ENCODE measurements at regions not wholly inside any gene's neighbourhood (a gene's known extent, or its start where the extent isn't known, plus 50 kb on each side); places are given as distances from the start of the nearest gene placed in this dataset.

DNA sequence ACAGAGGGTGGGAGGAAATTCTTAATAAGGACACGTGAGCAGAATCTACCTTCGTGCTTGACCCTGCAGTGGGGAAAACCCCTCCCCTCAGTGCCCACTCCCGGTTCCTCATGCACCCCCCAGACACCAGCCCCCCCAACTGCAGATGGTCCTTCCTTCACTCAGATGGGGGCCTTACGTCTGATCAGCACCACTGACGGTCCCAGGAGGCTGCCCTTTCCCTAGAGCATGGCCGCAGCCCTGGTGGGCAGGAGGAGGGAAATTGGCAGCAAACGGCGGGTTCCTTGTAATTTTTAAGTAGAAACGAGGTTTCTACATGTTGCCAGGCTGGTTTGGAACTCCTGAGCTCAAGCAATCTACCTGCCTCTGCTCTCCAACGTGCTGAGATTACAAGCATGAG lies 477.7 kb downstream of the TBC1D22A start:
- Histone ChIP-seq H3K9ac (ENCODE audit: low read depth, low read length, poor library complexity, severe bottlenecking) (no peak overlapping the region), H2AFZ (ENCODE audit: low read length) (no peak overlapping the region), H3K9me3 (ENCODE audit: insufficient read depth, low read depth, low read length) (peaks cover 7% of the 10 kb centered on the region; the same call in 1 of the 2 replicates), H3K9me2 (replicated peaks; ENCODE audit: low read depth, low read length) (no peaks in the 10 kb centered on the region), H4K20me1 (ENCODE audit: insufficient read depth, low read length, poor library complexity, severe bottlenecking) (no peaks in the 10 kb centered on the region), H3K27me3 (ENCODE audit: insufficient read depth, low read length, poor library complexity, severe bottlenecking) (no peaks in the 10 kb centered on the region), H3K4me3 (ENCODE audit: low read length, poor library complexity, severe bottlenecking) (no peak overlapping the region), H3F3A (ENCODE audit: low read depth) (no peaks in the 10 kb centered on the region), H3K79me2 (ENCODE audit: insufficient read depth, low read length) (no peaks in the 10 kb centered on the region), H3K4me1 (ENCODE audit: insufficient read depth, low read length, poor library complexity, severe bottlenecking) (no peaks in the 10 kb centered on the region), H3K36me3 (ENCODE audit: insufficient read depth, low read length) (no peaks in the 10 kb centered on the region), H3K4me2 (ENCODE audit: low read depth, low read length, poor library complexity, severe bottlenecking) (no peak overlapping the region)
- TF ChIP-seq, protein P1, sequence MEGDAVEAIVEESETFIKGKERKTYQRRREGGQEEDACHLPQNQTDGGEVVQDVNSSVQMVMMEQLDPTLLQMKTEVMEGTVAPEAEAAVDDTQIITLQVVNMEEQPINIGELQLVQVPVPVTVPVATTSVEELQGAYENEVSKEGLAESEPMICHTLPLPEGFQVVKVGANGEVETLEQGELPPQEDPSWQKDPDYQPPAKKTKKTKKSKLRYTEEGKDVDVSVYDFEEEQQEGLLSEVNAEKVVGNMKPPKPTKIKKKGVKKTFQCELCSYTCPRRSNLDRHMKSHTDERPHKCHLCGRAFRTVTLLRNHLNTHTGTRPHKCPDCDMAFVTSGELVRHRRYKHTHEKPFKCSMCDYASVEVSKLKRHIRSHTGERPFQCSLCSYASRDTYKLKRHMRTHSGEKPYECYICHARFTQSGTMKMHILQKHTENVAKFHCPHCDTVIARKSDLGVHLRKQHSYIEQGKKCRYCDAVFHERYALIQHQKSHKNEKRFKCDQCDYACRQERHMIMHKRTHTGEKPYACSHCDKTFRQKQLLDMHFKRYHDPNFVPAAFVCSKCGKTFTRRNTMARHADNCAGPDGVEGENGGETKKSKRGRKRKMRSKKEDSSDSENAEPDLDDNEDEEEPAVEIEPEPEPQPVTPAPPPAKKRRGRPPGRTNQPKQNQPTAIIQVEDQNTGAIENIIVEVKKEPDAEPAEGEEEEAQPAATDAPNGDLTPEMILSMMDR (conservative IDR thresholded peaks at IDR 0.05; ENCODE audit: low read length): no peak
- TF ChIP-seq EZH2phosphoT487 (IDR thresholded peaks at IDR 0.05; ENCODE audit: borderline replicate concordance): no peak

DNA sequence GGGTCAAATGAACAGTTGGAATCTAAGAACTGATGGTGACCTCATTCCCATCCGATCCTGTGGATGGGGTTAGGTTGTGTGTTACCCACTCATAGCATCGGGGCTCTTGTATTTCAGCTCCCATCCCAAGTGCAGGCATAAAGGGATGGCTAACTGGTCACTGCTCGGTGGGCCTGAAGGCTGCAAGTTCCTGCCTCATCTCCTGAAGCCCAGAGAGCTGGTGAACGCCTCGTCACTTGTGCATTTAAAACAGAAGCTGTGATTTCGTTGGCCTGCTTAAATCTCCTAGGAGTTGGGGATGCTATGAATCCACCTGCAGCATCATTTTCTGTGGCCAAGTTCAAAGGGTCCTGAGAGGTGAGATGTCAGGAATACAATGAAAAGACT lies 477.0 kb downstream of the TBC1D22A start:
- no peak overlapping the region for H2AFZ ChIP-seq (ENCODE audit: low read length)
- no peaks in the 10 kb centered on the region for H3K36me3 ChIP-seq (ENCODE audit: insufficient read depth, low read length)
- H3K9me2 ChIP-seq (replicated peaks; ENCODE audit: low read depth, low read length): no peaks in the 10 kb centered on the region
- H3K79me2 ChIP-seq (ENCODE audit: insufficient read depth, low read length): no peaks in the 10 kb centered on the region
- H3K9ac ChIP-seq (ENCODE audit: low read depth, low read length, poor library complexity, severe bottlenecking): no peak overlapping the region
- H4K20me1 ChIP-seq (ENCODE audit: insufficient read depth, low read length, poor library complexity, severe bottlenecking): no peaks in the 10 kb centered on the region
- no peaks in the 10 kb centered on the region for H3K4me1 ChIP-seq (ENCODE audit: insufficient read depth, low read length, poor library complexity, severe bottlenecking)
- peaks cover 5% of the 10 kb centered on the region; the same call in 1 of the 2 replicates for H3K9me3 ChIP-seq (ENCODE audit: insufficient read depth, low read depth, low read length)
- H3K4me3 ChIP-seq (ENCODE audit: low read length, poor library complexity, severe bottlenecking): no peak overlapping the region
- H3F3A ChIP-seq (ENCODE audit: low read depth): no peaks in the 10 kb centered on the region
- H3K27me3 ChIP-seq (ENCODE audit: insufficient read depth, low read length, poor library complexity, severe bottlenecking): no peaks in the 10 kb centered on the region
- no peak overlapping the region for H3K4me2 ChIP-seq (ENCODE audit: low read depth, low read length, poor library complexity, severe bottlenecking)
- TF ChIP-seq EZH2phosphoT487 (IDR thresholded peaks at IDR 0.05; ENCODE audit: borderline replicate concordance): no peak
- TF ChIP-seq, protein P1 (conservative IDR thresholded peaks at IDR 0.05; ENCODE audit: low read length): no peak

DNA sequence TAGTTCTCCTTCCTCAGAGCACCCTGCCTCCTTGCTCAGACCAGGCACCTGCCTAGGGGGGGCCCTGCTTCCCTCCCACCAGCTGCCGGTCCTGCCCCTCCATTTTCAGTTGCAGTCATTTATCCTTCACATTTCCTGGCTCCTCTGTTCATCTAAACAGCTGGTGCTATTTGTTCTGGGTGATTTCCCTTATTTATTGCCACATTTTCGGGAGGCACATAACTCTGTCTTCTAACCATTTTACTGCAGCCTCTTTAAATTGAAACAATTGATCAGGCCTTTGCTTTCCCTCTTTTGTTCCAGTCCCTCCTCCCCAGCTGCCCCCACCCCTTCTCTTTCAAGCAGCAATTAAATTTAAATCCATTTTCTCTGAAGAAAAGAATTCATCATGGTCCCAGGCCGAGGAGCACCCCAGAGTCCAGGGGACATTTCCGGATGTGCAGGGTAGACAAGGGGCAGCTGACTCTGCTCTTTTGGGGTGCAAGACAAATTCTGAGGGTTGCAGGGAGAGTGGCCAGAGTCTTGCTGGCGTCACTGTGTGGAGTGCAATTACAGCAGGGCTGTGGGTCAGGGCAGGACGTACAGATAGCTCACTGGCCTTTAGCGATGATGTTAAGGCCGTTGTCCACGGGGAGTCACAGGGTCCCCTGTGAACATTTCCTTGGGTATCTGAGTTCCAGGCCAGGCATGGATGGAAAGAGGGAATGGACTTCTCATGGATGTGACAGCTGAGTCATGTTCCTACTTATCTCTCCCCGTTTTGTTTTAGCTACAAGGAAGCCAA lies 476.4 kb downstream of the TBC1D22A start:
- Histone ChIP-seq H3F3A (ENCODE audit: low read depth) (no peaks in the 10 kb centered on the region), H3K9ac (ENCODE audit: low read depth, low read length, poor library complexity, severe bottlenecking) (no peak overlapping the region), H3K4me1 (ENCODE audit: insufficient read depth, low read length, poor library complexity, severe bottlenecking) (no peaks in the 10 kb centered on the region), H3K9me2 (replicated peaks; ENCODE audit: low read depth, low read length) (no peaks in the 10 kb centered on the region), H3K4me3 (ENCODE audit: low read length, poor library complexity, severe bottlenecking) (no peak overlapping the region), H3K36me3 (ENCODE audit: insufficient read depth, low read length) (no peaks in the 10 kb centered on the region), H3K79me2 (ENCODE audit: insufficient read depth, low read length) (no peaks in the 10 kb centered on the region), H3K9me3 (ENCODE audit: insufficient read depth, low read depth, low read length) (peaks cover 4% of the 10 kb centered on the region; the same call in 1 of the 2 replicates), H3K4me2 (ENCODE audit: low read depth, low read length, poor library complexity, severe bottlenecking) (no peak overlapping the region), H3K27me3 (ENCODE audit: insufficient read depth, low read length, poor library complexity, severe bottlenecking) (no peaks in the 10 kb centered on the region), H2AFZ (ENCODE audit: low read length) (no peak overlapping the region), H4K20me1 (ENCODE audit: insufficient read depth, low read length, poor library complexity, severe bottlenecking) (no peaks in the 10 kb centered on the region)
- TF ChIP-seq EZH2phosphoT487 (IDR thresholded peaks at IDR 0.05; ENCODE audit: borderline replicate concordance): no peak
- TF ChIP-seq, protein P1 (conservative IDR thresholded peaks at IDR 0.05; ENCODE audit: low read length): no peak
